ENCODE measurements at regions not wholly inside any gene's neighbourhood (a gene's known extent, or its start where the extent isn't known, plus 50 kb on each side); places are given as distances from the start of the nearest gene placed in this dataset.

DNA sequence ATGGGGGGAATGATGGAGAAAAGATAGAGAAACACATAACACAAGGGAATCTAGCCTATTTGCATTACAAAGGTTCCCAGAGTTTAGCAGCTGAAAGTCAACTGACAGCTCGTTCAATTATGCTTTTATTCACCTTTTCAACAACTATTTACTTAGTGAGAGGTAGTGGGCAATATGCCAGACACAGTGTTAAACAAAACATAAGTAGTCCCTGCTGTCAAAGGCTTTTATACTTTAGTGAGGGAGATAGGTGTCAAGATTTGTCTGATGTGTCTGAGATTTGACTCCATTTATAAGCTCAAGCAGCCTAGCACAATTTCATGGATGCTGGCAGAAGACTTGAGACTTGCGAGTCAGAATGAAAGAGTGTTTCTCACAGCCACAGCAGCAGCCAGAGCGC, 549.0 kb upstream of the VSTM2A start:
- TF ChIP-seq, protein P1, sequence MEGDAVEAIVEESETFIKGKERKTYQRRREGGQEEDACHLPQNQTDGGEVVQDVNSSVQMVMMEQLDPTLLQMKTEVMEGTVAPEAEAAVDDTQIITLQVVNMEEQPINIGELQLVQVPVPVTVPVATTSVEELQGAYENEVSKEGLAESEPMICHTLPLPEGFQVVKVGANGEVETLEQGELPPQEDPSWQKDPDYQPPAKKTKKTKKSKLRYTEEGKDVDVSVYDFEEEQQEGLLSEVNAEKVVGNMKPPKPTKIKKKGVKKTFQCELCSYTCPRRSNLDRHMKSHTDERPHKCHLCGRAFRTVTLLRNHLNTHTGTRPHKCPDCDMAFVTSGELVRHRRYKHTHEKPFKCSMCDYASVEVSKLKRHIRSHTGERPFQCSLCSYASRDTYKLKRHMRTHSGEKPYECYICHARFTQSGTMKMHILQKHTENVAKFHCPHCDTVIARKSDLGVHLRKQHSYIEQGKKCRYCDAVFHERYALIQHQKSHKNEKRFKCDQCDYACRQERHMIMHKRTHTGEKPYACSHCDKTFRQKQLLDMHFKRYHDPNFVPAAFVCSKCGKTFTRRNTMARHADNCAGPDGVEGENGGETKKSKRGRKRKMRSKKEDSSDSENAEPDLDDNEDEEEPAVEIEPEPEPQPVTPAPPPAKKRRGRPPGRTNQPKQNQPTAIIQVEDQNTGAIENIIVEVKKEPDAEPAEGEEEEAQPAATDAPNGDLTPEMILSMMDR (conservative IDR thresholded peaks at IDR 0.05) = no peak
- TF ChIP-seq EZH2 (IDR thresholded peaks at IDR 0.05; ENCODE audit: low read depth) = no peak
